ENCODE measurements at regions not wholly inside any gene's neighbourhood (a gene's known extent, or its start where the extent isn't known, plus 50 kb on each side); places are given as distances from the start of the nearest gene placed in this dataset.

DNA sequence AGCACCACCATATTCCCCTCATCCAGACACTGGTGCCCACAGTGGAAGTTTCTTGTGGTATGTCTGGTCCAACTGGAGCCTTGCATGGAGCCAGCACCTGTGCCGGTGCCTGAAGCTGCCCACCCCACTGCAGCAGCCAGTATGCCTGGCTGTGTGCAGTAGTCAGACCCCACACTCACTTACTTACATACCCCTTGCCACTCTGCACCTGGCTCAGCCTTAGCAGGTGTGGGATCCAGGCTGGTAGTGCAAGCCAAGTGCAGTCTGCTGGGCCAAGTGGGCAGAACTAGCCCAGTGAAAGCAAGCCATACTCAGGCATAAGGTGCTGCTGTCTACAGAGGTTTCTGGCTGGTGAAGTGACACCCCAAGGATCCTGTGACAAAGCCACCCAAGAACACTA lies 871.4 kb upstream of the C9orf72 start:
- H3K4me3 Mint-ChIP-seq, result no peak overlapping the region
- no peak for DNase-seq
- Histone ChIP-seq H3K9me3 (ENCODE audit: control insufficient read depth, low read length) (peaks cover 8% of the 10 kb centered on the region), H3K4me3 (ENCODE audit: low read length) (no peak overlapping the region), H3K36me3 (ENCODE audit: control insufficient read depth, insufficient read depth, low read length) (no peaks in the 10 kb centered on the region), H3K9ac (ENCODE audit: extremely low read depth, low read length, poor library complexity, severe bottlenecking) (no peak overlapping the region), H3K27ac (ENCODE audit: low read depth, low read length) (no peak overlapping the region), H3K27me3 (ENCODE audit: control insufficient read depth, insufficient read depth, low read length, poor library complexity, severe bottlenecking) (no peaks in the 10 kb centered on the region), H3K4me1 (ENCODE audit: control insufficient read depth, insufficient read depth, low read length) (no peaks in the 10 kb centered on the region)
- 90% methylated on average over 1 of the region's 1 CpG; no CpG with 5 or more reads in 1 of the 2 experiments for WGBS, 2 experiments (ENCODE audit: insufficient coverage in 1 of 2, insufficient read length in 1 of 2)
- TF ChIP-seq, protein P1, sequence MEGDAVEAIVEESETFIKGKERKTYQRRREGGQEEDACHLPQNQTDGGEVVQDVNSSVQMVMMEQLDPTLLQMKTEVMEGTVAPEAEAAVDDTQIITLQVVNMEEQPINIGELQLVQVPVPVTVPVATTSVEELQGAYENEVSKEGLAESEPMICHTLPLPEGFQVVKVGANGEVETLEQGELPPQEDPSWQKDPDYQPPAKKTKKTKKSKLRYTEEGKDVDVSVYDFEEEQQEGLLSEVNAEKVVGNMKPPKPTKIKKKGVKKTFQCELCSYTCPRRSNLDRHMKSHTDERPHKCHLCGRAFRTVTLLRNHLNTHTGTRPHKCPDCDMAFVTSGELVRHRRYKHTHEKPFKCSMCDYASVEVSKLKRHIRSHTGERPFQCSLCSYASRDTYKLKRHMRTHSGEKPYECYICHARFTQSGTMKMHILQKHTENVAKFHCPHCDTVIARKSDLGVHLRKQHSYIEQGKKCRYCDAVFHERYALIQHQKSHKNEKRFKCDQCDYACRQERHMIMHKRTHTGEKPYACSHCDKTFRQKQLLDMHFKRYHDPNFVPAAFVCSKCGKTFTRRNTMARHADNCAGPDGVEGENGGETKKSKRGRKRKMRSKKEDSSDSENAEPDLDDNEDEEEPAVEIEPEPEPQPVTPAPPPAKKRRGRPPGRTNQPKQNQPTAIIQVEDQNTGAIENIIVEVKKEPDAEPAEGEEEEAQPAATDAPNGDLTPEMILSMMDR (conservative IDR thresholded peaks at IDR 0.05), result no peak
- no peaks in the 10 kb centered on the region for H3K27me3 Mint-ChIP-seq (ENCODE audit: insufficient read depth)
- H3K4me1 Mint-ChIP-seq, result peaks cover 7% of the 10 kb centered on the region
- no peak overlapping the region for H3K27ac Mint-ChIP-seq
- H3K9me3 Mint-ChIP-seq, result peaks cover 6% of the 10 kb centered on the region
- H3K36me3 Mint-ChIP-seq (ENCODE audit: low read depth), result peaks cover 4% of the 10 kb centered on the region

DNA sequence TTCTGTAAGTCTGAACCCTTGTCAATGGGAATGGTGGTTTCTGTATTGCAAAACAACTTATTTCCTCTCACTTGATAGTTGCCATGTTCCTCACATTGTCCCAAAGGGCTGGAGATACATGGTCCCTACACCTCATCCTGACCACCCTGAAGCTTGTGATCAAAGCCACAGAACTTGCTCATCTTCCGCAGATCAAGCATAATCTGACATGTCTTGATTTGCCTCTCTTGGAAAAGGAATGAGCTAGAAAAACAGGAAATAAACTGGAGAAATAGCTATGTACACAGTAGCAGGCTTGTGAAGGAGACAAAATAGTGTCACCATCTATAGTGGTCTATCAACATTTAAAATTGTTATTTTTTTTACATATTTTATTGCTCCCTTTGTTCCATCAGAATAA lies 871.9 kb upstream of the C9orf72 start:
- H3K9ac ChIP-seq (ENCODE audit: extremely low read depth, low read length, poor library complexity, severe bottlenecking), result no peak overlapping the region
- H3K9me3 ChIP-seq (ENCODE audit: control insufficient read depth, low read length), result peaks cover 8% of the 10 kb centered on the region
- H3K4me1 ChIP-seq (ENCODE audit: control insufficient read depth, insufficient read depth, low read length), result no peaks in the 10 kb centered on the region
- H3K27me3 Mint-ChIP-seq (ENCODE audit: insufficient read depth), result no peaks in the 10 kb centered on the region
- H3K27me3 ChIP-seq (ENCODE audit: control insufficient read depth, insufficient read depth, low read length, poor library complexity, severe bottlenecking), result no peaks in the 10 kb centered on the region
- peaks cover 7% of the 10 kb centered on the region for H3K4me1 Mint-ChIP-seq
- TF ChIP-seq, protein P1 (conservative IDR thresholded peaks at IDR 0.05), result no peak
- no peak for DNase-seq
- H3K36me3 ChIP-seq (ENCODE audit: control insufficient read depth, insufficient read depth, low read length), result no peaks in the 10 kb centered on the region
- H3K4me3 Mint-ChIP-seq, result no peak overlapping the region
- peaks cover 4% of the 10 kb centered on the region for H3K36me3 Mint-ChIP-seq (ENCODE audit: low read depth)
- H3K9me3 Mint-ChIP-seq, result peaks cover 6% of the 10 kb centered on the region
- 87 to 100% methylated on average over 1 of the region's 1 CpG for WGBS, 2 experiments (ENCODE audit: insufficient coverage in 1 of 2, insufficient read length in 1 of 2)
- no peak overlapping the region for H3K27ac Mint-ChIP-seq
- no peak overlapping the region for H3K27ac ChIP-seq (ENCODE audit: low read depth, low read length)
- H3K4me3 ChIP-seq (ENCODE audit: low read length), result no peak overlapping the region

DNA sequence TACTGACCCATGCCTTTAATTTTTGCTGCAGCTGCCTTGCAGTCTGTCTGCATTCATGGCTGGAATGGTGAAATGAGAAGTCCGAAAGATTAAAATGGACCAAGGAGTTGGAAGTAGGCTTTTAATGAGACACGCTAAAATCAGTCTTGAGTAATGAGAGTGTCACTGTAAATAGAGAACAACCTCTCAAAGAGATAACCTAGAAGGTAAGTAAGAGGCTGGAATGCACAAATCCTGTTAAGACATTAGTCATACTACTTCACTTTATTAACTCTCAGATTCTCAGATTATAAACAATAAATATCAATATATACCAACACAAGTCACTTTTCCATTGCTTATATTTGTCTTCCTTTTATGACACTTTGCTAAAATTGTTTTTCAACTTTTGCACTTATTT lies 880.6 kb upstream of the C9orf72 start:
- Mint-ChIP-seq H3K4me1 (no peaks in the 10 kb centered on the region), H3K27ac (no peak overlapping the region), H3K36me3 (ENCODE audit: low read depth) (no peaks in the 10 kb centered on the region), H3K27me3 (ENCODE audit: insufficient read depth) (no peaks in the 10 kb centered on the region), H3K4me3 (no peak overlapping the region), H3K9me3 (no peaks in the 10 kb centered on the region)
- Histone ChIP-seq H3K27me3 (ENCODE audit: control insufficient read depth, insufficient read depth, low read length, poor library complexity, severe bottlenecking) (no peaks in the 10 kb centered on the region), H3K4me1 (ENCODE audit: control insufficient read depth, insufficient read depth, low read length) (no peaks in the 10 kb centered on the region), H3K9ac (ENCODE audit: extremely low read depth, low read length, poor library complexity, severe bottlenecking) (no peak overlapping the region), H3K9me3 (ENCODE audit: control insufficient read depth, low read length) (no peaks in the 10 kb centered on the region), H3K4me3 (ENCODE audit: low read length) (no peak overlapping the region), H3K27ac (ENCODE audit: low read depth, low read length) (no peak overlapping the region), H3K36me3 (ENCODE audit: control insufficient read depth, insufficient read depth, low read length) (no peaks in the 10 kb centered on the region)
- 92 to 100% methylated on average over 2 of the region's 2 CpGs for WGBS, 2 experiments (ENCODE audit: insufficient coverage in 1 of 2, insufficient read length in 1 of 2)
- TF ChIP-seq, protein P1 (conservative IDR thresholded peaks at IDR 0.05), result no peak
- no peak for DNase-seq
